Lower leg skin (tissue), 3 donors: ENCODE measurements at regions not wholly inside any gene's neighbourhood (a gene's known extent, or its start where the extent isn't known, plus 50 kb on each side); places are given as distances from the start of the nearest gene placed in this dataset.

Experiments used
- CTCF ChIP-seq, 3 donors: fragments of 450-650 bp; IDR thresholded peaks; one replicate each; pipeline ENCODE4 v1.5.1; 2016; ENCODE audit warnings: antibody characterized with exemption in 3 of 3, mild to moderate bottlenecking in 3 of 3, moderate library complexity in 2 of 3
- POLR2A ChIP-seq, 2 donors: fragments of 450-650 bp; IDR thresholded peaks; one replicate each; pipeline ENCODE4 v1.6.1; 2016 to 2017; ENCODE audit warnings: antibody characterized with exemption in 2 of 2, mild to moderate bottlenecking in 1 of 2, moderate library complexity in 1 of 2

- TF ChIP-seq CTCF (IDR thresholded peaks at IDR 0.05): no peak
- TF ChIP-seq POLR2A (IDR thresholded peaks at IDR 0.05): no peak
These were observed 118.9 kb upstream of the THBS2 start for GRCh38 chr6:169372589-169372988.
